Hematopoietic multipotent progenitor cell treated with erythropoietin and hydrocortisone succinate and interleukin-3 and kit ligand, for 15 days (in vitro differentiated cells): ENCODE measurements at regions not wholly inside any gene's neighbourhood (a gene's known extent, or its start where the extent isn't known, plus 50 kb on each side); places are given as distances from the start of the nearest gene placed in this dataset.

Source experiments
- DNase-seq: peaks from one replicate; pipeline ENCODE4 v3.0.0-alpha.2; 2015; ENCODE audit warnings: low spot score

DNA sequence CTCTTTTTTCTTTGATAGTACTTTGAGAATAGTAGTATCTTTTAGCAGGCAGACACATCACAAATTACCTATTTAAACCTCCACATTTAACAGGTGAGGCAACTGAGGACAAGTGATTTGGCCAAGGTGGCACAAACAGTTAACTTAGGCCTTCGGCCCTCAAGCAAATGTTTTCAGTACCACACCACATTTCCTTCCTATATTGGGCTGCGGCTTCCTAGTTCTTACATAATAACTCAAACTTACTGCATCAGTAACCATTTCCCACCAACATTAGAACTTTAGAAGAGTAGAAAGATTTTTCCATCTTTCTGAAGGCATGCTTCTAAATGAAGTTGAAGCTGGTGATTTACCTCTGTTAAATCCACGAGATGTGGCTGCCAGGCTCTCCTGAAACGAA is 63.2 kb upstream of the SLC4A4 start:
- DNase-seq = no peak

DNA sequence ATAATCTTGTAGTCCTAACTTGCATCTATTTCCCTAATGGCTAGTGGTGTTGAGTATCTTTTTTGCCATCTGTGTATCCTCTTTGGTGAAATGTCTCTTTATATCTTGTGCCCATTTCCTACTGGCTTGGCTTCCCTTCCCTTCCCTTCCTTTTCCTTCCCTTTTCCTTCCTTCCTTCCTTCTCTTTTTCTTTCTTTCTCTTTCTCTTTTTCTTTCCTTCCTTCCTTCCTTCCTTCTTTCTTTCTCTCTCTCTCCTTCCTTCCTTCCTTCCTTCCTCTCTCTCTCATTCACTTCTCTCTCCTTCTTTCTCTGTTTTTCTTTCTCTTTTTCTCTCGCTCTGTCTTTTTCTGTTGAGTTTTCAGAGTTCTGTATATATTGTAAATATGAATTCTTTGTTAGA is 61.5 kb upstream of the SLC4A4 start:
- no peak for DNase-seq

DNA sequence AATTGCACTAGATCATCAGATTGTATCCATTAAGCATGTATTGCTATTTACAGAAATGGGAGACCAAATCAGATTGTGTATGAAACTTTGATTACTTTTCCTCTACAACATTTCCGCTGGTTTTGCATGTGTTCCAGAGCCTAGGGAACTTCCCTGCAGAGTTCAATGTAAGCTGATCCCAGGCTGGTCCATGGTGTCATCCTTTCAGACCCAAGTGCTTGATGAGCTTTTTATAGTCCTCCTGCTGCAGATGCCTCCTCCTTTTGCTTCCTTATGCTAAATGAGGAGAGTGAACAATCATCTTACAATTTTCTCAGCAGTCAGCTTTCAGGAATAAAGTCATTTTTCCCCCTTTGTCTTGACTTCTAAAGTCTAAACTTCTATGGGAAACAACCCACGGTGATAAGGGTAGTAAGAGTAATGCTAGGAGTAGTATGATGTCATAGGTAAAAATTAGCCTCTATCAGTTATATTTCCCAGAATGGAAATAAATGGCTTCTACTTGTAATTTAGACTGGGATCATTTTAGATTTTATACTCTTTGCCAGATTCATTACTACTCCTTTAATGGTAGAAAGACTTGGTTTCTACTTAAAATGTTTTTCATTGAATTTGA is 55.1 kb upstream of the SLC4A4 start:
- no peak for DNase-seq

DNA sequence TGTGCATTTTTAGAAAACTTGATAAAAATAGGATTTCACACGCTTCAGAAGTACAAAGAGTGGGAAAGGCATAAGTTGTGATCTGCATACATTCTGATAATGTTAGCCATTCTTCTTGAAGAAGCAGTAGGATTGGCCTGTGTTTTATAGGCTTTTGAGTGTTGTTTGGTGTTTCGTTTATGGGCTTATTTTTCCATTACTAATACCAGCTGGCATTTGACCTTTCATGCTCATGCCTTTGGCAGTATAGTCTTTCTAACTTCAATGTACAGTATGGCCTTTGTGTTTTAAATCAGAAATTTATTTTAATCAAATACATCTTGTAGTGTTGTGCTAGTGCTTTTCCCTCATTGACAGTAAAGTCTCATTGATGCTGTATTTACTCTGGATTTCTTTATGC is 51.5 kb upstream of the SLC4A4 start:
- DNase-seq = no peak

DNA sequence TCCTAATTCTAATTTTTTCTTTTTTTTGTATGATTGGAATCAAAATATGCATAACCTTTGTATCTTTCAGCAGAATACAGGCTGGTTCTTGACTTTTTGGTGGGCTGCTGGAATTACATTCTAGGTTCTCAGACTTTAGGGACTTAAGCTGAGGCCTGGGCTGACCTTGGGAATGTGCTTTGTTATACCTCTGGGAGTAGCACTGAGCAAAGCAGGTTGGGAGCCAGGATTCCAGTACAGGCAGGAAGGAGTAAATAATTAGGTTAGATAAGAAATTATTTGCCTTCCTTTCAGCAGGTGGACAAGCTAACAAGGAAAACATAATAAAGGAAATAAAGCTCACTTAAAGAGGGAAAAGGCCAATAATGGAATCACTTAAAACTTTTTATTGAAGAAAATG is 49.9 kb upstream of the SLC4A4 start:
- DNase-seq = no peak
